ENCODE measurements at regions not wholly inside any gene's neighbourhood (a gene's known extent, or its start where the extent isn't known, plus 50 kb on each side); places are given as distances from the start of the nearest gene placed in this dataset.

DNA sequence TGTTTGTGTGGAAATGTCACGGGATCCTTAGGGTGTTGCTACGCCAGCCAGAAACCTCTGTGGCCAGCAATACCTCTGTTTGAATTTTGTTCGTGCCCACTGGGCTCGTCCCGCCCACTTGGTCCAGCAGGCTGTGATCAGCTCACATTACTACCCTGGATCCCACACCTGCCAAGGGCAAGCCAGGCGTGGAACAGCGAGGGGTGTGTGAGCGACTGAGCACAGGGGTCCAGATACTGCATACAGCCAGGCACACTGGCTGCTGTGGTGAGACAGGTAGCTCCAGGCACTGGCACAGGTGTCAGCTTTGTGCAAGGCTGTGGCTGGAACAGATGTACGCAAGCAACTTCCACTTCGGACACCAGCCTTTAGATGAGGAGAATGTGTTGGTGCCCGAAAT is 718.9 kb downstream of the EPHA7 start:
- BruUV-seq (replicated peaks) = no TSS peak
- Histone ChIP-seq H3K9me3 (ENCODE audit: low read depth, low read length, poor library complexity, severe bottlenecking) (no peaks in the 10 kb centered on the region), H3K27me3 (replicated peaks; ENCODE audit: insufficient read depth, low read depth, low read length, poor library complexity) (no peaks in the 10 kb centered on the region), H3K36me3 (ENCODE audit: insufficient read depth, low read length, poor library complexity, severe bottlenecking) (no peaks in the 10 kb centered on the region), H3K4me1 (ENCODE audit: insufficient read depth, low read length, poor library complexity, severe bottlenecking) (no peaks in the 10 kb centered on the region), H3K27ac (ENCODE audit: low read depth, low read length, poor library complexity, severe bottlenecking) (no peak overlapping the region), H3K4me3 (ENCODE audit: low read depth, low read length, poor library complexity, severe bottlenecking) (no peak overlapping the region)
- DNase-seq (ENCODE audit: low spot score) = no peak
- CTCF ChIA-PET = no interaction called here
- intact Hi-C loops (cut with micrococcal nuclease; ENCODE audit: unreplicated experiment) = no loop called here
- TF ChIP-seq EZH2 (IDR thresholded peaks at IDR 0.05; ENCODE audit: borderline replicate concordance, low read depth, low read length, poor library complexity, severe bottlenecking) = no peak
- TF ChIP-seq, protein P1, sequence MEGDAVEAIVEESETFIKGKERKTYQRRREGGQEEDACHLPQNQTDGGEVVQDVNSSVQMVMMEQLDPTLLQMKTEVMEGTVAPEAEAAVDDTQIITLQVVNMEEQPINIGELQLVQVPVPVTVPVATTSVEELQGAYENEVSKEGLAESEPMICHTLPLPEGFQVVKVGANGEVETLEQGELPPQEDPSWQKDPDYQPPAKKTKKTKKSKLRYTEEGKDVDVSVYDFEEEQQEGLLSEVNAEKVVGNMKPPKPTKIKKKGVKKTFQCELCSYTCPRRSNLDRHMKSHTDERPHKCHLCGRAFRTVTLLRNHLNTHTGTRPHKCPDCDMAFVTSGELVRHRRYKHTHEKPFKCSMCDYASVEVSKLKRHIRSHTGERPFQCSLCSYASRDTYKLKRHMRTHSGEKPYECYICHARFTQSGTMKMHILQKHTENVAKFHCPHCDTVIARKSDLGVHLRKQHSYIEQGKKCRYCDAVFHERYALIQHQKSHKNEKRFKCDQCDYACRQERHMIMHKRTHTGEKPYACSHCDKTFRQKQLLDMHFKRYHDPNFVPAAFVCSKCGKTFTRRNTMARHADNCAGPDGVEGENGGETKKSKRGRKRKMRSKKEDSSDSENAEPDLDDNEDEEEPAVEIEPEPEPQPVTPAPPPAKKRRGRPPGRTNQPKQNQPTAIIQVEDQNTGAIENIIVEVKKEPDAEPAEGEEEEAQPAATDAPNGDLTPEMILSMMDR (conservative IDR thresholded peaks at IDR 0.05; ENCODE audit: low read depth, low read length) = no peak
- POLR2A ChIA-PET (ENCODE audit: low non-redundant PET) = no interaction called here

DNA sequence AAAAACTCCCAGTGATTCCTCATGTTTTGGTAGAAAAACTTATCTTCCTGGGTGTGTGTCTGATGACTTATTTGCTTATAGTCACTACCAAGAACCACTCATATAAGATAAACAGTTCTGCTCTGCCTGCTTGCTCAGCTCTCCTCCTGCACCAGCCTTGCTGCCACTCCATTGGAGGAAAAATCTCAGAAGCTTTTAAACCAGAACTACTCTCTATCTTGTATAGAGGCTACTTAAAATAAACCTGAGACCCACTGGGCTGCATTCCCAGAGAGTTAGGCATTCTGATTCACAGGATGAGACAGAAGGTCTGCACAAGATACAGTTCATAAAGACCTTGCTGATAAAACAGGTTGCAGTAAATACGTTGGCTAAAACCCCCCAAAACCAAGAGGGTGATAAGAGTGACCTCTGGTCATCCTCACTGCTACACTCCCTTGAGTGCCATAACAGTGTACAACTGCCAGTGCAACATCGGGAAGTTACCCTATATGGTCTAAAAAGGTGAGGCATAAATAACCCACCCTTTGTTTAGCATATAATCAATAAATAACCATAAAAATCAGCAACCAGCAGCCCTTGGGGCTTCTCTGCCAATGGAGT is 728.3 kb downstream of the EPHA7 start:
- no peak overlapping the region for H3K27ac ChIP-seq (ENCODE audit: low read depth, low read length, poor library complexity, severe bottlenecking)
- no peaks in the 10 kb centered on the region for H3K4me1 ChIP-seq (ENCODE audit: insufficient read depth, low read length, poor library complexity, severe bottlenecking)
- intact Hi-C loops (cut with micrococcal nuclease; ENCODE audit: unreplicated experiment) = no loop called here
- ChIA-PET POLR2A (ENCODE audit: low non-redundant PET) (no interaction called here), CTCF (no interaction called here)
- no peak for DNase-seq (ENCODE audit: low spot score)
- no peaks in the 10 kb centered on the region for H3K27me3 ChIP-seq (replicated peaks; ENCODE audit: insufficient read depth, low read depth, low read length, poor library complexity)
- TF ChIP-seq, protein P1 (conservative IDR thresholded peaks at IDR 0.05; ENCODE audit: low read depth, low read length) = no peak
- no peak for TF ChIP-seq EZH2 (IDR thresholded peaks at IDR 0.05; ENCODE audit: borderline replicate concordance, low read depth, low read length, poor library complexity, severe bottlenecking)
- H3K9me3 ChIP-seq (ENCODE audit: low read depth, low read length, poor library complexity, severe bottlenecking) = no peaks in the 10 kb centered on the region
- no peaks in the 10 kb centered on the region for H3K36me3 ChIP-seq (ENCODE audit: insufficient read depth, low read length, poor library complexity, severe bottlenecking)
- no peak overlapping the region for H3K4me3 ChIP-seq (ENCODE audit: low read depth, low read length, poor library complexity, severe bottlenecking)
- BruUV-seq (replicated peaks) = no TSS peak

DNA sequence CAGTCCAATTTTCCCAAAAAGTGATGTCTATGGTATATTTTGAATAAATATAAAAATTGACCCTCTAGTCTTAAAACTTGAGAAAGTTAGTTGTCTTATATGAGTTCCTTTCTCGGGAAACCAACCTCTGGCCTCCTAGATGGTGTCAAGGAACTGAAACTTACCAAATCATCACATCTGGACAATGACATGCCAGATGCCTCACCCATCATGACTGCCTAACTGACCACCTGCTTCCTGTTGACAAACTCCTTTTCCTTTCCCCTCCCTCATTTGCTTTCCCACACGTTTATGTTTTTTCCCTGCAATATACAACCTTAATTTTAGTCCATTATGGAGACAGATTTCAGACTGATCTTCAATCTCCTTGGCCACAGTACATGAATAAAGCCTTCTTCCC is 731.0 kb downstream of the EPHA7 start:
- Histone ChIP-seq H3K4me3 (ENCODE audit: low read depth, low read length, poor library complexity, severe bottlenecking) (no peak overlapping the region), H3K9me3 (ENCODE audit: low read depth, low read length, poor library complexity, severe bottlenecking) (no peaks in the 10 kb centered on the region), H3K27me3 (replicated peaks; ENCODE audit: insufficient read depth, low read depth, low read length, poor library complexity) (no peaks in the 10 kb centered on the region), H3K36me3 (ENCODE audit: insufficient read depth, low read length, poor library complexity, severe bottlenecking) (no peaks in the 10 kb centered on the region), H3K4me1 (ENCODE audit: insufficient read depth, low read length, poor library complexity, severe bottlenecking) (no peaks in the 10 kb centered on the region), H3K27ac (ENCODE audit: low read depth, low read length, poor library complexity, severe bottlenecking) (no peak overlapping the region)
- ChIA-PET POLR2A (ENCODE audit: low non-redundant PET) (no interaction called here), CTCF (no interaction called here)
- BruUV-seq (replicated peaks) = no TSS peak
- intact Hi-C loops (cut with micrococcal nuclease; ENCODE audit: unreplicated experiment) = no loop called here
- TF ChIP-seq, protein P1 (conservative IDR thresholded peaks at IDR 0.05; ENCODE audit: low read depth, low read length) = no peak
- TF ChIP-seq EZH2 (IDR thresholded peaks at IDR 0.05; ENCODE audit: borderline replicate concordance, low read depth, low read length, poor library complexity, severe bottlenecking) = no peak
- no peak for DNase-seq (ENCODE audit: low spot score)

Measured in A673 (cell line).